ENCODE measurements at regions not wholly inside any gene's neighbourhood (a gene's known extent, or its start where the extent isn't known, plus 50 kb on each side); places are given as distances from the start of the nearest gene placed in this dataset.

DNA sequence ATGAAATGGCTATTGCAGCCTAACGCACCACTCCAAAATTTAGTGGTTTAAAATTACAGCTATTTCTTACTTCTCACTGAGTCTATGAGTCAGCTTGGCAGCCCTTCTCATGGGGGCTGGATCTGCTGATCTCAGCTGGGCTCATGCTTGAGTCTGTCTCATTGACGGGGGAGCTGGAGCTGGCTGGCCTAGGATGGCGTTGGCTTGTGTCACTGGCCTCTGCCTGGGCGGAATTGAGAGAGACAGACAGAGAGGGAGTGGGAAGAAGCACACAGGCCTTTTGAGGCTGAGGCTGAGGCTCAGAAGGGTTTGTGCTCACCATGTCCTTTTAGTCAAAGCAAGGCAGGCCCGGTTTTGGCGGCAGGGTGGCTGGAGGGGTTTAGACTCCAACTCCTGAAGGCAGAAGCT is 412.1 kb upstream of the MYT1L start:
- intact Hi-C loops (cut with micrococcal nuclease; ENCODE audit: unreplicated experiment), result no loop called here
- POLR2A ChIA-PET, result no interaction called here
- BruUV-seq (replicated peaks), result no TSS peak
- H3K9ac ChIP-seq (ENCODE audit: control insufficient read depth, insufficient read depth, low read length), result no peak overlapping the region
- ATAC-seq (no peak), FAIRE-seq (no peak), DNase-seq (ENCODE audit: low read depth, low spot score) (no peak)
- H2AFZ ChIP-seq (ENCODE audit: control insufficient read depth, low read depth, low read length), result no peak overlapping the region
- SMC1A ChIA-PET (ENCODE audit: uncharacterized antibody, unreplicated experiment), result no interaction called here
- H3K4me1 ChIP-seq (ENCODE audit: control insufficient read depth, insufficient read depth, low read length), result no peaks in the 10 kb centered on the region
- in situ Hi-C loops (cut with MboI), result no loop called here
- no peak overlapping the region for H3K4me3 ChIP-seq
- H3K27ac ChIP-seq (ENCODE audit: control insufficient read depth, insufficient read depth), result no peak overlapping the region
- CTCF ChIA-PET, result no interaction called here
- H3K79me2 ChIP-seq (ENCODE audit: control insufficient read depth, insufficient read depth, low read length), result no peaks in the 10 kb centered on the region
- no peaks in the 10 kb centered on the region for H4K20me1 ChIP-seq (ENCODE audit: control insufficient read depth, insufficient read depth)
- RAD21 ChIA-PET (ENCODE audit: unreplicated experiment), result no interaction called here
- no peaks in the 10 kb centered on the region for H3K36me3 ChIP-seq (ENCODE audit: control insufficient read depth in 2 of 2, insufficient read depth in 2 of 2, low read length in 1 of 2)
- no peaks in the 10 kb centered on the region for H3K27me3 ChIP-seq (replicated peaks in 1 of 2; ENCODE audit: control insufficient read depth in 2 of 2, insufficient read depth in 2 of 2, low read length in 1 of 2)
- WGBS (ENCODE audit: insufficient coverage, insufficient replicate concordance, low lambda C conversion rate, missing lambda C conversion rate), result 36% methylated on average over 6 of the region's 6 CpGs
- no peaks in the 10 kb centered on the region for H3K9me3 ChIP-seq (replicated peaks; ENCODE audit: control insufficient read depth, insufficient read depth, low read length)
- H3K4me2 ChIP-seq (ENCODE audit: control insufficient read depth, insufficient read depth), result no peak overlapping the region
- TF ChIP-seq GATAD2B (conservative IDR thresholded peaks at IDR 0.05; ENCODE audit: low read depth) (no peak), SUZ12 (IDR thresholded peaks at IDR 0.05; ENCODE audit: unreplicated experiment) (no peak), MTA3 (IDR thresholded peaks at IDR 0.05; ENCODE audit: borderline replicate concordance, low read length) (no peak), SMAD5 (IDR thresholded peaks at IDR 0.05; ENCODE audit: low read depth) (no peak), RELA (IDR thresholded peaks at IDR 0.05; ENCODE audit: borderline replicate concordance, partially characterized antibody) (no peak), EED (IDR thresholded peaks at IDR 0.05; ENCODE audit: low read depth) (no peak), ZNF217 (IDR thresholded peaks at IDR 0.05) (no peak), STAT3 (IDR thresholded peaks at IDR 0.05; ENCODE audit: low read depth, low read length) (no peak), ZNF384 (IDR thresholded peaks at IDR 0.05; ENCODE audit: borderline replicate concordance, low read depth, low read length) (no peak), SIX5 (IDR thresholded peaks at IDR 0.05; ENCODE audit: low read depth, low read length, severe bottlenecking) (no peak), TBL1XR1 (IDR thresholded peaks at IDR 0.05; ENCODE audit: low read depth, low read length) (no peak), POU2F2 (IDR thresholded peaks at IDR 0.05; ENCODE audit: borderline replicate concordance, low read depth, low read length) (no peak), RAD21 (IDR thresholded peaks at IDR 0.05; ENCODE audit: insufficient read depth, low read depth, low read length) (no peak), CBX3 (IDR thresholded peaks at IDR 0.05; ENCODE audit: borderline replicate concordance, low read depth) (no peak), SP1 (IDR thresholded peaks at IDR 0.05; ENCODE audit: low read depth, low read length) (no peak), SIN3A (IDR thresholded peaks at IDR 0.05; ENCODE audit: low read depth, low read length) (no peak)
- TF ChIP-seq, protein P1, sequence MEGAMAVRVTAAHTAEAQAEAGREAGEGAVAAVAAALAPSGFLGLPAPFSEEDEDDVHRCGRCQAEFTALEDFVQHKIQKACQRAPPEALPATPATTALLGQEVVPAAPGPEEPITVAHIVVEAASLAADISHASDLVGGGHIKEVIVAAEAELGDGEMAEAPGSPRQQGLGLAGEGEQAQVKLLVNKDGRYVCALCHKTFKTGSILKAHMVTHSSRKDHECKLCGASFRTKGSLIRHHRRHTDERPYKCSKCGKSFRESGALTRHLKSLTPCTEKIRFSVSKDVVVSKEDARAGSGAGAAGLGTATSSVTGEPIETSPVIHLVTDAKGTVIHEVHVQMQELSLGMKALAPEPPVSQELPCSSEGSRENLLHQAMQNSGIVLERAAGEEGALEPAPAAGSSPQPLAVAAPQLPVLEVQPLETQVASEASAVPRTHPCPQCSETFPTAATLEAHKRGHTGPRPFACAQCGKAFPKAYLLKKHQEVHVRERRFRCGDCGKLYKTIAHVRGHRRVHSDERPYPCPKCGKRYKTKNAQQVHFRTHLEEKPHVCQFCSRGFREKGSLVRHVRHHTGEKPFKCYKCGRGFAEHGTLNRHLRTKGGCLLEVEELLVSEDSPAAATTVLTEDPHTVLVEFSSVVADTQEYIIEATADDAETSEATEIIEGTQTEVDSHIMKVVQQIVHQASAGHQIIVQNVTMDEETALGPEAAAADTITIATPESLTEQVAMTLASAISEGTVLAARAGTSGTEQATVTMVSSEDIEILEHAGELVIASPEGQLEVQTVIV (IDR thresholded peaks at IDR 0.05; ENCODE audit: borderline replicate concordance, partially characterized antibody), result no peak

Data from GM12878 (cell line).